NCI-H510A treated with DMSO at 0.1 percent for 48 hours (cell line): ENCODE measurements at regions not wholly inside any gene's neighbourhood (a gene's known extent, or its start where the extent isn't known, plus 50 kb on each side); places are given as distances from the start of the nearest gene placed in this dataset.

Source experiments
- DNase-seq: peaks from one replicate; lab custom pipeline; 2025; lab: John Stamatoyannopoulos, UW

DNA sequence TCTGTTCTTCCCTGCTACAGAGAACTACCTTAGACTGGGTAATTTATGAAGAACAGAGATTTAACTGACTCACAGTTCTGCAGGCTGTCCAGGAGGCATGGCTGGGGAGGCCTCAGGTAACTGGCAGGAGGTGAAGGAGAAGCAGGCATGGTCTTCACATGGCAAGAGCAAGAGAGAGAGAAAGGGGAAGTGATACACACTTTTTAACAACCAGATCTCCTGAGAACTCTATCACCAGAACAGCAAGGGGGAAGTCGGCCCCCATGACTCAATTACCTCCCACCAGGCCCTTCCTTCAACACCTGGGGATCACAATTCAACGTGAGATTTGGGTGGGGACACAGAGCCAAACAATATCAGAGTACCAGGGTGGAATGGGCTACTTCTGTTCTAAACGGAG, 766.8 kb downstream of the TLE1 start:
- DNase-seq = no peak

GRCh38 chr9:80906728-80907127, 782.6 kb downstream of the TLE1 start:
- no peak for DNase-seq

- DNase-seq = no peak
Measured at GRCh38 chr9:80899208-80899607, 790.1 kb downstream of the TLE1 start.

DNA sequence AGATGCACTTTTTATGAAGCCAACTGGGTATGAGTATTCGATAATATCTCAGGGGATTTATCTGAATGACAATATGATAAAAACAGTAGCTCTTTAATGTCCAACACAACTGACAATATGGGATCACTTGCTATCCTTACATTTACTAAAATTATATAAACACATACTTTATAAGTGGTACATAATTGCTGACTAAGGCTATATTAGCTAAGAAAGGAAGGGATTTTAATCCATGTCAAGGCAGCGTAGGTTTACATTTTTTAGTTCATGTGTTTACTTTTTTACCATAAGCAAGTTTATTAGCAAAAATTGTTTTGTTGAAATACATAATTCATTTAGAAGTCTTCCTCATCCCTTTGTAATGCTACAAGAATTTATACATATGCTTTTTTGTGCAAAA, 796.2 kb downstream of the TLE1 start:
- no peak for DNase-seq

DNA sequence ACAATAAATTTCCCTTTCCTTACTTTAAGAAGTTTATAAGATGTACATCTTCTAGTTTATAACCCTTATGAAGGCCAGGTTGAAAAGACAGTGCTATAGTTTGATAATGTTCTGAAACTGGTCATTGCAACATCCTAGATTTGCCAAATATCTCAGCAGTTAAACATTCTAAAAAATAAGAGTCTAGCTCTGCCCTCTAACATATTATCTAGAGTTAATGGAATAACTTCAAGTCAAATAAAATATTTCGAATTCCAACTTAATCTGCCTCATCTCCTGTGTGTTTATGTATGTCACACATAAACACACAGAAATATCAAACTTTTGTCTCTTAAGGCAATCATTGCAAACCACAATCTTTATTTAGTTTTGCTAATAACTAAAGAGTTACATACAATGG, 796.6 kb downstream of the TLE1 start:
- DNase-seq = no peak

GRCh38 chr9:80890124-80890523, 799.2 kb downstream of the TLE1 start:
- no peak for DNase-seq

DNA sequence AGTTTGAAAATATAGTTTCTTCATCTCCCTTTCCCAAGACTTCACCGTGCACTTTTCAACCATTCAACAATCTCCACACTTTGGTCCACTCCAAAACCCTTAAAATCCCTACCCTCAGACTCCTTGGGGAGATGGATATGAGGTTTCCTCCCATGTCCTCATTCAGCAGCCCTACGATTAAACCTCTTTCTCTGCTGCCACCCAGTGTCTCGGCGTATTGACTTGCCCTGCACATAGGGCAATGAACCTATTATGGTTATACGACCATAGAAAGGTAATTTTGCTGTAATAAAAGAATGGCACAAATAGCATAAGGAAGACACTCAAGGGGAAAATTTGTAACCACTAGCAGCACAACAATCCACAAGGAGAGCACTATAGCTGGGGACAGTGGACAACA, 803.5 kb downstream of the TLE1 start:
- DNase-seq = no peak

- peak; percentile 33 for DNase-seq
Measured at GRCh38 chr9:80883826-80884579, 805.3 kb downstream of the TLE1 start.

- DNase-seq = no peak
Measured at GRCh38 chr9:80883426-80883825, 805.9 kb downstream of the TLE1 start.

DNA sequence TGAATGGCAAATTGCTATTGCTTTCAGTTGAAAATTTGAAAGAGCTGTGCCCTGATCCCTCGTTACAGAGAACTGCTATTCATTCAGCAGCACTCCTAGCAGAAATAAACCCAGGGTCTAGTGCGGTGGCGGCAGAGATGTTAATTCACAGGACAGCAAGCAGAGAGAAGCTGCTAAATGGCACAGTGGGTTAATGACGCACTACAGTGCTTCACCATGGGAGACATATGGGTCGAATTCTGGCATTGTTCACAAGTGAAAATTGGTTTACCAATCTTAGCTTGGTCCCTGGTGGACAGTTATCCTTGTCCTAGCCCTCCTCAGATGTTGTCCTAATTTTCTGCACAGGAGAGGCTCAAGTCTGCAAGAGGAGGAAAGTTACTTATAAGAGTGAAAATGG, 807.4 kb downstream of the TLE1 start:
- no peak for DNase-seq

DNA sequence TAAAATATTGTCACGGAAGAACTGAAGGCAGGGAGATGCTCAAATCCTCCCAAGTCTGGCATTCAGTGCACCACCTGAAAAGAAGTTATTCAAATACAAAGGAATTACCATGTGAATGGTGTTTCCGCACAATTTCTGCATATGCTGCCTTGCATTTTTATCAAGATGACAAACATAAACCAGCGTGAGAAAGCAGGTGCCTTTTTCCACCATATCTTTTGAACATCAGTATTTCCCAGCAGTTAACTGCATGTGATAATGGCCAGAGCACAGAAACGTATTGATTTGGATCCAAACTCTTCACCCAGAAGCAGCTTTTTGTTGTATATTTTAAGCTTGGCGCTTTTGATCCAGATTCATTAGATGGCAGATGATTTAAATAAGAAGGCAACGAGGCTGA, 808.0 kb downstream of the TLE1 start:
- no peak for DNase-seq

DNA sequence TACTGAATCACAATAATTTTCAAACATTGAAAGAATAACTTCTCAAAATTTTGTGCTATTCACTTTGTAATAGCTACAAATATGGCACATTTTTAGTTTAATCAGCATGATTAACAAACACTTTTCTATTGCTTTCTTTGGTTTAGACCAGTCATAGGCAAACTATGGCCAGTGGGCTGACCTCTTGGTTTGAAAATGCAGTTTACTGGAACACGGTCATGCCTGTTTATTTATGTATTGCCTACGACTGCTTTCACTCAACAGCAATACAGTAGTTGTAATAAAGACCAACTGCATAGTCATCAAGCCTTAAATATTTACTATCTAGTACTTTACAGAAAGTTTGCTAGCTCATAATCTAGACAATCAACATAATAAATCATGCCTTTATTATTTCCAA, 810.8 kb downstream of the TLE1 start:
- no peak for DNase-seq

GRCh38 chr9:80875947-80876346, 813.4 kb downstream of the TLE1 start:
- peak; percentile 18 for DNase-seq

DNA sequence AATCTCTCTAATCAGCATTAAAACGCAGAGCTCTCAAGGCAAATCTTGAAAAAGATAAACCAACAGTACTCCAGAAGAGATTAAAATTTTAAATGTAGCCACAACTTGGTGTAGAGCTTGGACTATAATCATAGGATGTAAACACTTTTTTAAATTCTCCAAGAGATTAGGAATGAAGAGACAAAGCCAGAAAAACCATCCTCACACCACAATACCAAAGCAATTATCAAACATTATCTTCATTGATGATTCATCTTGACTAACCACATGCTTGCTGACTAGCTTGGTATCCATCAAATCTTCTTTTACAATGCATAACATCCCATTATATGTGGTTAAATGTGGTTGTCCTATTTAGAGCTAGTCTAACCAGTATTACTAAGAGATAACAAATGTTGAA, 815.1 kb downstream of the TLE1 start:
- DNase-seq = no peak

- no peak for DNase-seq
Measured at GRCh38 chr9:80873861-80874260, 815.5 kb downstream of the TLE1 start.

- no peak for DNase-seq
Measured at GRCh38 chr9:80871596-80871995, 817.8 kb downstream of the TLE1 start.

DNA sequence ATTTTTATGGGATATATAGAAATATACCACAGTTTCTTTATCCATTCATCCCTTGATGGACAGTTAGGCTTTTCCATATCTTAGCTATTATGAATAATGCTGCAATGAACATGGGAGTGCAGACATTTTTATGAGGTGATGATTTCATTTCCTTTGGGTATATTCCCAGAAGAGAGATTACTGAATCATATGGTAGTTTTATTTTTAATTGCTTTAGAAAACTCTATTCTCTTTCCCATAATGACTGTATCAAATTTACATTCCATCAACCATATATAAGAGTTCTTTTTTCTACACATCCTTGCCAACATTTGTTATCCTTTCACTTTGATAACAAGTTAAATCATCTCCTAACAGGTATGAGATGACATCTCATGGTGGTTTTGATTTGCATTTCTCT, 821.6 kb downstream of the TLE1 start:
- DNase-seq = no peak

GRCh38 chr9:80866576-80867227, 822.6 kb downstream of the TLE1 start:
- DNase-seq = no peak

DNA sequence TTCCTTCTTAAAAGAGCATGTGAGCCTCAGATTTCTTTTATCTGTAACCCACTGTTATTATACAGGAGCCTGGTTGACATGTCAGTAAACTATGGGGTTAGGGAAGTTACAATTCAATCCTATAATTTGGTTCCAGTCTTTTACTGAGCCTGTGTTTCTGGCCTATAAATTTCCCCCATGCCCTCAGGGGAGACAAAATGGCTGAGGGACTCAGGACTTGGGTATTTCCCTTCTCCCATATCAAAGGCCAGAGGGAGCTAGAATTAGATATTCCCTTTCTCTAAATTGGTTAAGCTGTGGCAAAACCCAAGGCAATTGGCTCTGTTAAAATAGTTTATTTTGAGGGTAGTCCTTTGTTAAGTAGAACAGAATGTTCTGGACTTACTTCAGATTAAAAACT, 823.2 kb downstream of the TLE1 start:
- DNase-seq = no peak

DNA sequence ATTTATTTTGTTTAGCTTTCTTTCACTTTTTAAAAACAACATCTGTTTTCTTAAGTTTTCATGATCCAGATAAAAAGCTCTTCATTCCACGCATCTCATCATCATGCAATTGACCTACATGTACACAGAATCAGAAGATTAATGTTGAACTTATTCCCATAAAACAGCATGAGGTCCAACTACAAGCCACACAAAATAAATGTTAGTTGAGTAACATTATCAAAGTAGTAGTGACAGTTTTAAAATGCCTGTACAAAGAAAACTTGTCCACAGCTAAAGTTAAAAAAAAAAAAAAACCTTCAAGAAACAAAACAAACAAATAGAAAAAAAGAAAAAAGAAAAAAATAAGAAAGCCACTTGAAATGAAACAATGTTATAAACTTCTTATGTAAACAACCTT, 846.3 kb downstream of the TLE1 start:
- no peak for DNase-seq

- no peak for DNase-seq
Measured at GRCh38 chr9:80842389-80842788, 847.0 kb downstream of the TLE1 start.

DNA sequence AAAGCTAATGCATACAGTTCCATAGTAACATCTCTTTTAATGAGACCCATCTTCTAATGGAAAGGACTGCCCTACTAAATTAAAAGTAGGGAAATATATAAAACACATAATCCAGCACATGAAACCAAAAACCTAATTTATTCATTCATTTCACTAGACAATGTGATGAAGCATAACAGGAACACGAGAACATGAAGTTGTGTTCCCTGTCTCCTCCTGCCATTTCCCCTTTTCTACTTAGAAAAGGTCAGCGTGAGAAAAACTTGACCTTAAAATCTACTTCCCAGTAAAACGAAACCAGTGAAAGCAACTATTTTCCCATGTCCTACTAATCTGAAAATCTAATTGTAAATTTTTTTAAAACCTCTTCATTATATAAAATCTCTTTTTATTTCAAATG, 847.5 kb downstream of the TLE1 start:
- DNase-seq = no peak

- no peak for DNase-seq
Measured at GRCh38 chr9:80839821-80840675, 849.3 kb downstream of the TLE1 start.
